LNCAP (cell line): ENCODE measurements at regions not wholly inside any gene's neighbourhood (a gene's known extent, or its start where the extent isn't known, plus 50 kb on each side); places are given as distances from the start of the nearest gene placed in this dataset.

Experiments
- TF ChIP-seq, protein P1 (sequence below): fragments of 450-650 bp; IDR thresholded peaks from 2 replicates; pipeline ENCODE4 v1.5.1; 2017; ENCODE audit warnings: mild to moderate bottlenecking

DNA sequence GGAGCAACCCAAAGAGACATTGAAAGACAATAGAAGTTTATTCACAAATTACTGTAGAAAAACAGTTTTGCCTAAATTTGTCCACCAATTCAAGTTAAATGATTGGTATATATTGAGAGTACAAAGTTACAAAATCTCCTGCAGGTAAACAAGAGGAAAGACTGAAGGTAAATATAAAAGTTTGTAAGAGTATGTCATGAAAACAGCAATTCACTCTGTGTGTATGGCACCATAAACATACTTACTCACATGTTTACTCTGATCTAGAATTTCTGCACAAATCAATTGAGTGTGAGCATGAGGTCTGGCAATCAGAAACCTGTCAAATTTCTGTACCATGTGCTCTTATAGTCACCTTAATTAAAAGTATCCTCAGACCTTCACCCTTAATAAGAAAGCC is 800.9 kb upstream of the MBL2 start:
- TF ChIP-seq, protein P1, sequence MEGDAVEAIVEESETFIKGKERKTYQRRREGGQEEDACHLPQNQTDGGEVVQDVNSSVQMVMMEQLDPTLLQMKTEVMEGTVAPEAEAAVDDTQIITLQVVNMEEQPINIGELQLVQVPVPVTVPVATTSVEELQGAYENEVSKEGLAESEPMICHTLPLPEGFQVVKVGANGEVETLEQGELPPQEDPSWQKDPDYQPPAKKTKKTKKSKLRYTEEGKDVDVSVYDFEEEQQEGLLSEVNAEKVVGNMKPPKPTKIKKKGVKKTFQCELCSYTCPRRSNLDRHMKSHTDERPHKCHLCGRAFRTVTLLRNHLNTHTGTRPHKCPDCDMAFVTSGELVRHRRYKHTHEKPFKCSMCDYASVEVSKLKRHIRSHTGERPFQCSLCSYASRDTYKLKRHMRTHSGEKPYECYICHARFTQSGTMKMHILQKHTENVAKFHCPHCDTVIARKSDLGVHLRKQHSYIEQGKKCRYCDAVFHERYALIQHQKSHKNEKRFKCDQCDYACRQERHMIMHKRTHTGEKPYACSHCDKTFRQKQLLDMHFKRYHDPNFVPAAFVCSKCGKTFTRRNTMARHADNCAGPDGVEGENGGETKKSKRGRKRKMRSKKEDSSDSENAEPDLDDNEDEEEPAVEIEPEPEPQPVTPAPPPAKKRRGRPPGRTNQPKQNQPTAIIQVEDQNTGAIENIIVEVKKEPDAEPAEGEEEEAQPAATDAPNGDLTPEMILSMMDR: no peak

DNA sequence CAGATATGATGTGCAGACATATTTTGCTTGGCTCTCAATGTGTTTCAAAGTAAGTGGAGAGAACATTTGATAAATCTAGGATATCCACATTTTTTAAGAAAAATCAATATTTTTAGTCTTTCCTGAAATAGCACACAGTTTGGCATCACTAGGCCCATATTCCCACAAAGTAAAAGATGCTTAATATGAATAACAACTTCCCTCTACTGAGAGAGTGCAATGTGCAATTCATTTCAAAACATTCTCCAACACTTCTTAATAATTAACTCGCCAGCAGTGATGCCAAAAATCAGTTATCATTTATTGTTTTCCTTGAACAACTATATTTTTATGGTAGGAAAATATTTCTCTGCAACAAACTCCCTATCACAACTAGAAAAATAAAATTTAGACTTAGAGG is 800.2 kb upstream of the MBL2 start:
- TF ChIP-seq, protein P1: no peak

GRCh38 chr10:53570221-53570620 is 797.6 kb upstream of the MBL2 start:
- TF ChIP-seq, protein P1: no peak

DNA sequence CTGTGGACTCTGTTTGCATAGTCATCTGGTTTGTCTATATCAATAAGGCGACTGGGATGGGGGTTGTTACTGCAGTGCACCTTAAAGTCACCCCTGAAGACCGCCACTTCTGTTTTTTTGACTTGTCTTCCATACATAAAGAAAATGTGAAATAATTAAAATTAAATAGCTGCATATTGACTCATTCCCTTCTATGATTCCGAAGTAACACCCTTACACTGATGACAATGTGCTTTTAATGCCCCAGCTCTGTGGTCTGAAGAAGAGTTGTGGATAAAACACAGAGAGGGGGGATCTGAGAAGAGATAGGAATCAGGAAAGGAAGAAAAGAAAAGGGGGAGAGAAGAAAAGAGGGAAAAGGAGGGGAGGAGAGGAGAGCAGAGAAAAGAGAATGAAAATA is 796.9 kb upstream of the MBL2 start:
- TF ChIP-seq, protein P1: no peak

DNA sequence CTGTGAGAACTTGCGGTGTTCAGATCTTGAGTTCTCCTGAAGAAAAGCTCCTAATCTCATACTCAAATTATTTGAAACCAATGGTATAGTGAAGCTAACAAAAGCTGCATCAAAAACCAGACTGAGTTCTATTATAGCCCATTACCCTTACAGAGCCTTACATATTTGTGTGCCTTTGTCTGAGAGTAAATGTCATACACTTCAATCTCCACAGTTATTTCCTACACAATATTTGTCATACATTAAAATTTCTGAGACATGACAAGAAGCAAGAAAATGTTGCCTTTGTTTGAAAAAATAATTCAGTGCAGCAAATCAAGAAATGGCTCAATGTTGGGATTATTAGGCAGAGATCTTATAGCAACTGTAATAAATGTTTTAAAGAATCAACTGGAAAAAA is 776.1 kb upstream of the MBL2 start:
- TF ChIP-seq, protein P1: no peak

DNA sequence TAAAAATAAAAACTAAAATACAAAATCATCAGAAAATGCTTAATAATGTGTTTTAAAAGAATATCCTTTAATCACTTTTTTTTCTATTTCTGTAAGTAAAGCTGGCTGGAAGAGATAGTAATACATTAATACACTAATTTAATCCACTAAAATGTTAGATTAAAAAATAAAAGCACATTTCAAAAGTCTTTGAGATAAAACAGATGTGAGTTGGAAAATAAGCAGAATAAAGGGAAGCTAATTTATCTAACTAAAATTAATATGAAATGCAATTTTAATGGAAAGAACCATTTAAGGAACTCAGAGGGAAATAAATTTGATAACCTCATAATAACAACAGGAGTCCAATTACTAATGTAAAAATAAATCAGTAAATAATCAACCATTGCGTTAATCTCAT is 774.8 kb upstream of the MBL2 start:
- TF ChIP-seq, protein P1: no peak

GRCh38 chr10:53543410-53543809 is 770.8 kb upstream of the MBL2 start:
- TF ChIP-seq, protein P1: no peak

DNA sequence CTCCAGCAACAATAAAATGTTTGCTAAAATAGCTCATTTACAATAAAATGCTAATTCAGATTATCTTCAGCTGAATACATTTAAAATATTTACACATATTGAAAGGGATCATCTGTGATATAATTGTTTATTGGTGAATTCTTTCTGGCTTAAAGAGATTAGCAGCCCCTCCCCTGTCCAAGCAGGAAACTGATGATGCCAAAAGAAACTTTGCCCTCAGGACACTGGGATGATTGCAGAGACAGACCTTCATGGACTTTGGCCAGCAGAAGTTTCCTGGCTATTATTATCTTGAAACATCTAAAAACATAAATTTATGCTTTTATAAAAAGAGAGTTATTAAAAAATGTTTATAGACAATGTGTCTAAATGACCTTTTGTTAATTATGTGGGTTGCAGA is 764.9 kb upstream of the MBL2 start:
- TF ChIP-seq, protein P1: no peak
